ENCODE measurements at regions not wholly inside any gene's neighbourhood (a gene's known extent, or its start where the extent isn't known, plus 50 kb on each side); places are given as distances from the start of the nearest gene placed in this dataset.

DNA sequence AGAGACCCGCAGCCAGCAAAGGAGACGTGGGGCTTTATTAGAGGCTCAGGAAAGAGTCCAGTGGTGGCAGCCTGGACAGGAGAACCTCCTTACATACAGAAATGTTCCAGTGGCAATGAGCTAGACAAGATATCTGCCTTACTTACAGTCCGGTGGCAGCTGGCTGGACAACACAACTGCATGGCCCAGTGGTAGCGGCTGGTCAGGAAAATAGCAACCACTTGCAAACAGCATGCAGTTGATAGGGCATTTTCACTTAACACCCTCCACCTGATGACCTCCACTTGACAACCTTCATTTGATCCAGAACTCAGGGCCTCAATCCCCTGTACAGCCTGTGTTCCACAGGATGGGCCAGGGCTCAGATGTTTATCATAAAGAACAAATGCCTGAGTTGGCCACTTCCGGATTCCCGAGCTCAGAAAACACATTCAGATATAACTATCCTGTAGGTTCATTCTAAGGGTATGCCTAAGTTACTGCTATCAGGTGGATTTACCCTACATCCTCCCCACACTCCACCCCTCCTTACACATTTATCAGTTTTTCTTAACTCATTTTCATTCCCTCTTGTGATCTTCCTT lies 63.3 kb upstream of the ITPRID2 start:
- DNase-seq (ENCODE audit: low spot score) = no peak
- in situ Hi-C loops (cut with MboI; ENCODE audit: low sequenced_read_pairs, unreplicated experiment) = no loop called here
- TF ChIP-seq, protein P1, sequence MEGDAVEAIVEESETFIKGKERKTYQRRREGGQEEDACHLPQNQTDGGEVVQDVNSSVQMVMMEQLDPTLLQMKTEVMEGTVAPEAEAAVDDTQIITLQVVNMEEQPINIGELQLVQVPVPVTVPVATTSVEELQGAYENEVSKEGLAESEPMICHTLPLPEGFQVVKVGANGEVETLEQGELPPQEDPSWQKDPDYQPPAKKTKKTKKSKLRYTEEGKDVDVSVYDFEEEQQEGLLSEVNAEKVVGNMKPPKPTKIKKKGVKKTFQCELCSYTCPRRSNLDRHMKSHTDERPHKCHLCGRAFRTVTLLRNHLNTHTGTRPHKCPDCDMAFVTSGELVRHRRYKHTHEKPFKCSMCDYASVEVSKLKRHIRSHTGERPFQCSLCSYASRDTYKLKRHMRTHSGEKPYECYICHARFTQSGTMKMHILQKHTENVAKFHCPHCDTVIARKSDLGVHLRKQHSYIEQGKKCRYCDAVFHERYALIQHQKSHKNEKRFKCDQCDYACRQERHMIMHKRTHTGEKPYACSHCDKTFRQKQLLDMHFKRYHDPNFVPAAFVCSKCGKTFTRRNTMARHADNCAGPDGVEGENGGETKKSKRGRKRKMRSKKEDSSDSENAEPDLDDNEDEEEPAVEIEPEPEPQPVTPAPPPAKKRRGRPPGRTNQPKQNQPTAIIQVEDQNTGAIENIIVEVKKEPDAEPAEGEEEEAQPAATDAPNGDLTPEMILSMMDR (IDR thresholded peaks at IDR 0.05; ENCODE audit: borderline replicate concordance, control extremely low read depth, extremely low read depth, insufficient read depth, missing control alignments) = no peak

DNA sequence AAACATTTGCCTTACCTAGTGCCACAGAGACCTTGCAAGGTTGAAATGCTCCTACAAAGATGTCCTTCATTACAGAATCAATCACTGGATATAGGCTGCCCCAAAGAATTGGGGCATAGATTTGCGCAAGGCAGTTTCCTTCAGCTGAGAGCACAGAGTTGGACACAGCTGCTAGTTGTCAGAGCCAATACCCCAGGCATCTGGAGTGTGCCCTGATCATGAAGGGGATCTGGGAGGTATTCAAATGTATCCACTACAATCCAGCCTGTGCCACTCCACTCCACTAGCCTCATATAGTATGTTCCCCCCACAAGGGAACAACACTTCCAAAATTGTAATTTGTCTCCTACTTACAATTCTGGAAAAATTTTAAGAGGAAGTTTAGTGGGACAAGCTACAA lies 62.3 kb upstream of the ITPRID2 start:
- DNase-seq (ENCODE audit: low spot score) = no peak
- in situ Hi-C loops (cut with MboI; ENCODE audit: low sequenced_read_pairs, unreplicated experiment) = no loop called here
- TF ChIP-seq, protein P1 (IDR thresholded peaks at IDR 0.05; ENCODE audit: borderline replicate concordance, control extremely low read depth, extremely low read depth, insufficient read depth, missing control alignments) = no peak

DNA sequence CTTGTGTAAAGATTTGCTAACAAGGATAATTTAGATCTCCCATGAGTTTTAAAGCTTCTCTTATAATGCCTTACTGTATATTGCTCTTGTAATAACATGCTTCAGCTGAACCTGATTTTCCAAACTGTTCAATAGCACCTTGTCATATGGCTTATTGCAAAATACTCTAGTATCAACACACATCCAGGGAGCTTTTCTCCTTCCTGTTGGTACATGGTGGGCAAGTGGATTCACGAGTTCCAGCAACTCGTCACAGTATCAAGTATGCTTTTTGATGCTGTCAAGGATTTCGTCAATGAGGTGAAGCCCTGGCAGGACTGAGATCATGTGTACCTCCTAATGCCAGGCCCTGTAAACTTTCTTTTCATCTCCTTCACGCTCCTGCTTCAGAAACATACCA lies 59.5 kb upstream of the ITPRID2 start:
- in situ Hi-C loops (cut with MboI; ENCODE audit: low sequenced_read_pairs, unreplicated experiment) = no loop called here
- DNase-seq (ENCODE audit: low spot score) = no peak
- TF ChIP-seq, protein P1 (IDR thresholded peaks at IDR 0.05; ENCODE audit: borderline replicate concordance, control extremely low read depth, extremely low read depth, insufficient read depth, missing control alignments) = no peak

DNA sequence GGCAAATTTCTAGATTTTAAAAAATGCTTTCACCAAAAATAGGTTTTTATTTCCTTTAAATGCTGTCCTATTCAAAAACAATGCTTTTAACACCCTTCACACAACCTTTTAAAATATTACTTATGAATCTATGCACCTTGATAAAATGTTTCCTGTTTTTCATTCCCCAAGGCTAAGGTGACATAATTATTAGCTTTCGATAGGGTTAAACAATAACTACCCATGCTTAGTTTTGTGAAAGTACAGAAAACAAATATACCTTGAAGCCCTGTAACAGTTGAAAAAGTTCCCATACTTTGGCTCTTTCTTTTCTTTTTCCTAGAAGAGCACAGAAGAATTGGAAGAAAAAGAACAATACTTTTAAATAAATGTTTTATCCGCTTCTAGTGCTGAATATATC lies 54.9 kb upstream of the ITPRID2 start:
- in situ Hi-C loops (cut with MboI; ENCODE audit: low sequenced_read_pairs, unreplicated experiment) = no loop called here
- DNase-seq (ENCODE audit: low spot score) = no peak
- TF ChIP-seq, protein P1 (IDR thresholded peaks at IDR 0.05; ENCODE audit: borderline replicate concordance, control extremely low read depth, extremely low read depth, insufficient read depth, missing control alignments) = no peak

DNA sequence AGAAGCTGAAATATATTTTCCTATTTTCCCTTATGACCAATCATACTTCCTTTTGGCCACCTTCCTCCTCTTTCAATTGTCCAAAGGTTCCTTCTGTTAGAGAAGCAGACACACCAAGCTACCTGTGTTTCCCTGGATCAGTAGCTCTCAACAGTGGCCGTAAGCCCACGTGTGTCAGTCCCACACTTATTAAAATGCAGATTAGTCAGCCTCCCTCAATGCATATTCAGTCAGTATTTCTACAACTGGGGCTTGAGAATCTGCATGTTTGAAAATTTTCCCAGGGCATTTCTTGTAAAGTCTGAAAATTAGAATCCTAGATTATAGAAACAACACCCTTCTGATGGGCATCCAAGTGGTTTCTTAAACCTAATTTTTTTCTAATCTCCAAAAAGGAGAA lies 54.0 kb upstream of the ITPRID2 start:
- no peak for DNase-seq (ENCODE audit: low spot score)
- in situ Hi-C loops (cut with MboI; ENCODE audit: low sequenced_read_pairs, unreplicated experiment) = no loop called here
- TF ChIP-seq, protein P1 (IDR thresholded peaks at IDR 0.05; ENCODE audit: borderline replicate concordance, control extremely low read depth, extremely low read depth, insufficient read depth, missing control alignments) = no peak

DNA sequence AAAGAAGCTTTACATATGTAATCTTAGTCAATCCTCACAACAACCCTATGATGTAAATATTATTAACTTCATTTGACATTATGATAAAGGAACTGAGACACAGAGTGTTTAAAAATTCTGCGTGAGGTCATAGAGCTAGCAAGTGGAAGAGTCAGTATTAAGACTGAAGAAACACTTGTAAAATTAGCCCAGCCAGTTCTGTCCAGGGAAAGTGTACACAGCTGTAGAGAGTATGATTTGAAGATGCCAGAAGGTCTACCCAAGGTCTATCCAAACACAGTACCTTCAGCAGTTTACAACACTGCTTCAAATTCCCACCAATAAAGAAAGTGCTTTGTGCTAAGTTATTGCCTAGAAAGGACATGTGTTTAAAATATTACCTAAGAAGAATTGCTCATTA lies 51.7 kb upstream of the ITPRID2 start:
- DNase-seq (ENCODE audit: low spot score) = no peak
- TF ChIP-seq, protein P1 (IDR thresholded peaks at IDR 0.05; ENCODE audit: borderline replicate concordance, control extremely low read depth, extremely low read depth, insufficient read depth, missing control alignments) = no peak
- in situ Hi-C loops (cut with MboI; ENCODE audit: low sequenced_read_pairs, unreplicated experiment) = no loop called here
